ENCODE measurements at regions not wholly inside any gene's neighbourhood (a gene's known extent, or its start where the extent isn't known, plus 50 kb on each side); places are given as distances from the start of the nearest gene placed in this dataset.

GRCh38 chr2:71919708-71920107 lies 228.0 kb downstream of the CYP26B1 start:
- TF ChIP-seq SP1 (IDR thresholded peaks at IDR 0.05) (no peak), SUZ12 (IDR thresholded peaks at IDR 0.05) (no peak), BHLHE40 (IDR thresholded peaks at IDR 0.05; ENCODE audit: borderline replicate concordance) (no peak), ELF4 (IDR thresholded peaks at IDR 0.05) (no peak), NFRKB (IDR thresholded peaks at IDR 0.05) (no peak), HDGF (IDR thresholded peaks at IDR 0.05; ENCODE audit: borderline replicate concordance) (no peak), FOXM1 (IDR thresholded peaks at IDR 0.05; ENCODE audit: borderline replicate concordance) (no peak), FOXK2 (IDR thresholded peaks at IDR 0.05) (no peak), FOXA1 (IDR thresholded peaks at IDR 0.05) (no peak), CTBP1 (IDR thresholded peaks at IDR 0.05; ENCODE audit: borderline replicate concordance) (no peak)
- TF ChIP-seq, protein P1, sequence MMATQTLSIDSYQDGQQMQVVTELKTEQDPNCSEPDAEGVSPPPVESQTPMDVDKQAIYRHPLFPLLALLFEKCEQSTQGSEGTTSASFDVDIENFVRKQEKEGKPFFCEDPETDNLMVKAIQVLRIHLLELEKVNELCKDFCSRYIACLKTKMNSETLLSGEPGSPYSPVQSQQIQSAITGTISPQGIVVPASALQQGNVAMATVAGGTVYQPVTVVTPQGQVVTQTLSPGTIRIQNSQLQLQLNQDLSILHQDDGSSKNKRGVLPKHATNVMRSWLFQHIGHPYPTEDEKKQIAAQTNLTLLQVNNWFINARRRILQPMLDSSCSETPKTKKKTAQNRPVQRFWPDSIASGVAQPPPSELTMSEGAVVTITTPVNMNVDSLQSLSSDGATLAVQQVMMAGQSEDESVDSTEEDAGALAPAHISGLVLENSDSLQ (IDR thresholded peaks at IDR 0.05): no peak

Measured in HEK293T (cell line).